K562 (cell line): ENCODE measurements at regions not wholly inside any gene's neighbourhood (a gene's known extent, or its start where the extent isn't known, plus 50 kb on each side); places are given as distances from the start of the nearest gene placed in this dataset.

Experiments used
- ERF ChIP-seq: fragments of 450-650 bp; formaldehyde crosslinking; IDR thresholded peaks from 2 replicates; pipeline ENCODE4 v1.4.0; 2020; ENCODE audit warnings: mild to moderate bottlenecking, mixed read lengths
- GATAD2A ChIP-seq: fragments of 450-650 bp; IDR thresholded peaks from 2 replicates; pipeline ENCODE4 v1.6.1; 2017
- HNRNPK ChIP-seq: fragments of 200-400 bp; formaldehyde crosslinking; IDR thresholded peaks from one replicate; pipeline ENCODE4 v1.6.1; 2018; ENCODE audit warnings: mild to moderate bottlenecking, low read depth, low read length; ENCODE audit not compliant: poor library complexity, severe bottlenecking
- HSF4 ChIP-seq: fragments of 250-450 bp; sonication (Bioruptor Pico); IDR thresholded peaks from 2 replicates; pipeline ENCODE4 v2.1.2; 2022; ENCODE audit warnings: mild to moderate bottlenecking, moderate library complexity, borderline replicate concordance
- ILK ChIP-seq: fragments of 450-650 bp; IDR thresholded peaks from 2 replicates; pipeline ENCODE4 v1.6.1; 2016; ENCODE audit warnings: missing genetic modification characterization, low read depth, mild to moderate bottlenecking, missing compliant biosample characterization, moderate library complexity, borderline replicate concordance
- KLF13 ChIP-seq: fragments of 450-650 bp; IDR thresholded peaks from 2 replicates; pipeline ENCODE4 v1.6.1; 2016; ENCODE audit warnings: missing genetic modification characterization, low read depth, mild to moderate bottlenecking, missing compliant biosample characterization, moderate library complexity, borderline replicate concordance
- MAFF ChIP-seq: IDR thresholded peaks from 2 replicates; pipeline ENCODE4 v1.6.1; 2012; ENCODE audit warnings: low read length, improper control_type of control experiment
- NCOA2 ChIP-seq, 2 experiments: fragments of 450-650 bp; IDR thresholded peaks; 2 replicates each; pipeline ENCODE4 v1.6.1; 2018; ENCODE audit warnings: mild to moderate bottlenecking in 2 of 2, moderate library complexity in 1 of 2; ENCODE audit not compliant: partially characterized antibody in 2 of 2
- POU5F1 ChIP-seq: fragments of 150-350 bp; IDR thresholded peaks from 2 replicates; pipeline ENCODE4 v1.6.1; 2014; ENCODE audit warnings: borderline replicate concordance, low read length, low read depth, mild to moderate bottlenecking; ENCODE audit not compliant: partially characterized antibody
- SOX6 ChIP-seq: fragments of 450-650 bp; IDR thresholded peaks from 2 replicates; pipeline ENCODE4 v1.6.1; 2014; ENCODE audit warnings: mild to moderate bottlenecking
- ZBTB1 ChIP-seq: sonication (generic); formaldehyde crosslinking; IDR thresholded peaks from 2 replicates; pipeline ENCODE4 v1.8.1; 2023; ENCODE audit warnings: missing genetic modification reagents, low read depth, mild to moderate bottlenecking, borderline replicate concordance
- ZBTB5 ChIP-seq: fragments of 450-650 bp; IDR thresholded peaks from 2 replicates; pipeline ENCODE4 v1.6.1; 2017; ENCODE audit warnings: antibody characterized with exemption
- ZNF785 ChIP-seq: fragments of 250-450 bp; sonication (Bioruptor Pico); IDR thresholded peaks from 2 replicates; pipeline ENCODE4 v1.4.0; 2020; ENCODE audit warnings: mild to moderate bottlenecking
- TF ChIP-seq, protein P1 (sequence below), 2 experiments: fragments of 450-650 bp; conservative IDR thresholded peaks; 2 replicates each; pipeline ENCODE4 v1.6.1; 2017; ENCODE audit warnings: mild to moderate bottlenecking in 2 of 2, moderate library complexity in 2 of 2
- TF ChIP-seq, protein P2 (sequence below): IDR thresholded peaks from 2 replicates; pipeline ENCODE4 v1.6.1; 2012; ENCODE audit warnings: low read depth, low read length, improper control_type of control experiment, borderline replicate concordance
- TF ChIP-seq, protein P3 (sequence below): fragments of 200-800 bp; sonication (Bioruptor generic); IDR thresholded peaks from 2 replicates; pipeline ENCODE4 v1.6.1; 2017; ENCODE audit warnings: missing genetic modification characterization, missing compliant biosample characterization
- TF ChIP-seq, protein P4 (sequence below): sonication (generic); formaldehyde crosslinking; IDR thresholded peaks from 2 replicates; pipeline ENCODE4 v1.8.1; 2023; ENCODE audit warnings: missing genetic modification reagents, mild to moderate bottlenecking, borderline replicate concordance

- TF ChIP-seq HSF4 (CRISPR knock-in tag), result no peak
- no peak for TF ChIP-seq ZBTB1 (CRISPR knock-in tag)
- TF ChIP-seq, protein P1, sequence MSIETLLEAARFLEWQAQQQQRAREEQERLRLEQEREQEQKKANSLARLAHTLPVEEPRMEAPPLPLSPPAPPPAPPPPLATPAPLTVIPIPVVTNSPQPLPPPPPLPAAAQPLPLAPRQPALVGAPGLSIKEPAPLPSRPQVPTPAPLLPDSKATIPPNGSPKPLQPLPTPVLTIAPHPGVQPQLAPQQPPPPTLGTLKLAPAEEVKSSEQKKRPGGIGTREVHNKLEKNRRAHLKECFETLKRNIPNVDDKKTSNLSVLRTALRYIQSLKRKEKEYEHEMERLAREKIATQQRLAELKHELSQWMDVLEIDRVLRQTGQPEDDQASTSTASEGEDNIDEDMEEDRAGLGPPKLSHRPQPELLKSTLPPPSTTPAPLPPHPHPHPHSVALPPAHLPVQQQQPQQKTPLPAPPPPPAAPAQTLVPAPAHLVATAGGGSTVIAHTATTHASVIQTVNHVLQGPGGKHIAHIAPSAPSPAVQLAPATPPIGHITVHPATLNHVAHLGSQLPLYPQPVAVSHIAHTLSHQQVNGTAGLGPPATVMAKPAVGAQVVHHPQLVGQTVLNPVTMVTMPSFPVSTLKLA (conservative IDR thresholded peaks at IDR 0.05), result no peak
- TF ChIP-seq ERF (CRISPR knock-in tag), result no peak
- TF ChIP-seq GATAD2A, result no peak
- TF ChIP-seq, protein P2, sequence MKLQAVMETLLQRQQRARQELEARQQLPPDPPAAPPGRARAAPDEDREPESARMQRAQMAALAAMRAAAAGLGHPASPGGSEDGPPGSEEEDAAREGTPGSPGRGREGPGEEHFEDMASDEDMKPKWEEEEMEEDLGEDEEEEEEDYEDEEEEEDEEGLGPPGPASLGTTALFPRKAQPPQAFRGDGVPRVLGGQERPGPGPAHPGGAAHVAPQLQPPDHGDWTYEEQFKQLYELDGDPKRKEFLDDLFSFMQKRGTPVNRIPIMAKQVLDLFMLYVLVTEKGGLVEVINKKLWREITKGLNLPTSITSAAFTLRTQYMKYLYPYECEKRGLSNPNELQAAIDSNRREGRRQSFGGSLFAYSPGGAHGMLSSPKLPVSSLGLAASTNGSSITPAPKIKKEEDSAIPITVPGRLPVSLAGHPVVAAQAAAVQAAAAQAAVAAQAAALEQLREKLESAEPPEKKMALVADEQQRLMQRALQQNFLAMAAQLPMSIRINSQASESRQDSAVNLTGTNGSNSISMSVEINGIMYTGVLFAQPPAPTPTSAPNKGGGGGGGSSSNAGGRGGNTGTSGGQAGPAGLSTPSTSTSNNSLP, result no peak
- no peak for TF ChIP-seq ILK (tag)
- TF ChIP-seq MAFF, result peak; percentile 73
- TF ChIP-seq, protein P3, sequence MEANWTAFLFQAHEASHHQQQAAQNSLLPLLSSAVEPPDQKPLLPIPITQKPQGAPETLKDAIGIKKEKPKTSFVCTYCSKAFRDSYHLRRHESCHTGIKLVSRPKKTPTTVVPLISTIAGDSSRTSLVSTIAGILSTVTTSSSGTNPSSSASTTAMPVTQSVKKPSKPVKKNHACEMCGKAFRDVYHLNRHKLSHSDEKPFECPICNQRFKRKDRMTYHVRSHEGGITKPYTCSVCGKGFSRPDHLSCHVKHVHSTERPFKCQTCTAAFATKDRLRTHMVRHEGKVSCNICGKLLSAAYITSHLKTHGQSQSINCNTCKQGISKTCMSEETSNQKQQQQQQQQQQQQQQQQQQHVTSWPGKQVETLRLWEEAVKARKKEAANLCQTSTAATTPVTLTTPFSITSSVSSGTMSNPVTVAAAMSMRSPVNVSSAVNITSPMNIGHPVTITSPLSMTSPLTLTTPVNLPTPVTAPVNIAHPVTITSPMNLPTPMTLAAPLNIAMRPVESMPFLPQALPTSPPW (CRISPR knock-in tag), result peak; percentile 41; the same call in 1 of the 2 replicates
- no peak for TF ChIP-seq ZBTB5
- TF ChIP-seq SOX6, result peak; percentile 59; the same call in 1 of the 2 replicates
- TF ChIP-seq POU5F1, result no peak
- TF ChIP-seq, protein P4, sequence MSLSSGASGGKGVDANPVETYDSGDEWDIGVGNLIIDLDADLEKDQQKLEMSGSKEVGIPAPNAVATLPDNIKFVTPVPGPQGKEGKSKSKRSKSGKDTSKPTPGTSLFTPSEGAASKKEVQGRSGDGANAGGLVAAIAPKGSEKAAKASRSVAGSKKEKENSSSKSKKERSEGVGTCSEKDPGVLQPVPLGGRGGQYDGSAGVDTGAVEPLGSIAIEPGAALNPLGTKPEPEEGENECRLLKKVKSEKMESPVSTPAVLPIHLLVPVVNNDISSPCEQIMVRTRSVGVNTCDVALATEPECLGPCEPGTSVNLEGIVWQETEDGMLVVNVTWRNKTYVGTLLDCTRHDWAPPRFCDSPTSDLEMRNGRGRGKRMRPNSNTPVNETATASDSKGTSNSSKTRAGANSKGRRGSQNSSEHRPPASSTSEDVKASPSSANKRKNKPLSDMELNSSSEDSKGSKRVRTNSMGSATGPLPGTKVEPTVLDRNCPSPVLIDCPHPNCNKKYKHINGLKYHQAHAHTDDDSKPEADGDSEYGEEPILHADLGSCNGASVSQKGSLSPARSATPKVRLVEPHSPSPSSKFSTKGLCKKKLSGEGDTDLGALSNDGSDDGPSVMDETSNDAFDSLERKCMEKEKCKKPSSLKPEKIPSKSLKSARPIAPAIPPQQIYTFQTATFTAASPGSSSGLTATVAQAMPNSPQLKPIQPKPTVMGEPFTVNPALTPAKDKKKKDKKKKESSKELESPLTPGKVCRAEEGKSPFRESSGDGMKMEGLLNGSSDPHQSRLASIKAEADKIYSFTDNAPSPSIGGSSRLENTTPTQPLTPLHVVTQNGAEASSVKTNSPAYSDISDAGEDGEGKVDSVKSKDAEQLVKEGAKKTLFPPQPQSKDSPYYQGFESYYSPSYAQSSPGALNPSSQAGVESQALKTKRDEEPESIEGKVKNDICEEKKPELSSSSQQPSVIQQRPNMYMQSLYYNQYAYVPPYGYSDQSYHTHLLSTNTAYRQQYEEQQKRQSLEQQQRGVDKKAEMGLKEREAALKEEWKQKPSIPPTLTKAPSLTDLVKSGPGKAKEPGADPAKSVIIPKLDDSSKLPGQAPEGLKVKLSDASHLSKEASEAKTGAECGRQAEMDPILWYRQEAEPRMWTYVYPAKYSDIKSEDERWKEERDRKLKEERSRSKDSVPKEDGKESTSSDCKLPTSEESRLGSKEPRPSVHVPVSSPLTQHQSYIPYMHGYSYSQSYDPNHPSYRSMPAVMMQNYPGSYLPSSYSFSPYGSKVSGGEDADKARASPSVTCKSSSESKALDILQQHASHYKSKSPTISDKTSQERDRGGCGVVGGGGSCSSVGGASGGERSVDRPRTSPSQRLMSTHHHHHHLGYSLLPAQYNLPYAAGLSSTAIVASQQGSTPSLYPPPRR (CRISPR knock-in tag), result no peak
- TF ChIP-seq ZNF785 (CRISPR knock-in tag), result no peak
- TF ChIP-seq HNRNPK, result no peak
- TF ChIP-seq KLF13, result no peak
- TF ChIP-seq NCOA2 (IDR thresholded peaks at IDR 0.05; ENCODE audit: partially characterized antibody in 2 of 2), result no peak
Measured at GRCh38 chr3:18079739-18080138, 337.3 kb upstream of the TBC1D5 start (continued).
